Sigmoid colon (tissue), 6 donors: ENCODE measurements at regions not wholly inside any gene's neighbourhood (a gene's known extent, or its start where the extent isn't known, plus 50 kb on each side); places are given as distances from the start of the nearest gene placed in this dataset.

Source experiments
- DNase-seq: peaks from one replicate; pipeline ENCODE4 v3.0.0-alpha.2; 2019
- H3K27ac ChIP-seq, 4 donors: fragments of 200-600 bp; sonication (generic); one replicate each; pipeline ENCODE4 v1.5.1; 2016 to 2019; ENCODE audit warnings: mild to moderate bottlenecking in 1 of 4
- H3K27me3 ChIP-seq, 3 donors: fragments of 200-600 bp; sonication (generic); one replicate each; pipeline ENCODE4 v1.5.1; 2019; ENCODE audit warnings: mild to moderate bottlenecking in 1 of 3
- H3K36me3 ChIP-seq, 4 donors: fragments of 200-600 bp; sonication (generic); one replicate each; pipeline ENCODE4 v1.5.1; 2016 to 2019
- H3K4me1 ChIP-seq, 4 donors: fragments of 200-600 bp; sonication (generic); one replicate each; pipeline ENCODE4 v1.5.1; 2017 to 2019
- H3K4me3 ChIP-seq, 4 donors: fragments of 200-600 bp; sonication (generic); one replicate each; pipeline ENCODE4 v1.5.1; 2017 to 2019; ENCODE audit warnings: mild to moderate bottlenecking in 2 of 4, moderate library complexity in 1 of 4
- H3K9me3 ChIP-seq, 4 donors: fragments of 200-600 bp in 3 of 4; sonication (generic) in 3 of 4; one replicate each; pipeline versions ENCODE4 v1.5.1 to v1.6.1; 2013 to 2019
- CTCF ChIP-seq, 4 experiments: fragments of 450-650 bp in 3 of 4; fragments of 200-600 bp in 1 of 4; IDR thresholded peaks; one replicate each; pipeline ENCODE4 v1.5.1; 2016 to 2019; ENCODE audit warnings: antibody characterized with exemption in 4 of 4, mild to moderate bottlenecking in 3 of 4, moderate library complexity in 2 of 4
- EP300 ChIP-seq, 4 donors: sonication (generic); formaldehyde crosslinking; IDR thresholded peaks; one replicate each; pipeline ENCODE4 v1.6.1; 2017; ENCODE audit warnings: antibody characterized with exemption in 4 of 4
- POLR2A ChIP-seq, 2 donors: fragments of 450-650 bp; IDR thresholded peaks; one replicate each; pipeline ENCODE4 v1.6.1; 2016; ENCODE audit warnings: antibody characterized with exemption in 2 of 2, mild to moderate bottlenecking in 2 of 2, moderate library complexity in 2 of 2
- POLR2AphosphoS5 ChIP-seq, 4 donors: sonication (generic); formaldehyde crosslinking; IDR thresholded peaks; one replicate each; pipeline ENCODE4 v1.6.1; 2017; ENCODE audit warnings: antibody characterized with exemption in 4 of 4
- WGBS, 2 donors: extraction: QIAGEN DNeasy Blood & Tissue Kit; methylation state at CpG; one replicate each; pipeline ENCODE4 v1.1.7; 2013; 5-methylcytosine and 5-hydroxymethylcytosine counted together
- intact Hi-C: fragments of 100-400 bp; cut with DNase I; formaldehyde crosslinking; loops from one replicate; pipeline ENCODE4 v1.15.1; 2023
- donor health status: healthy with polysubstance abuse.
- donor health status: healthy.

GRCh38 chr10:3261921-3262320 is 89.3 kb upstream of the PITRM1 start:
- Histone ChIP-seq H3K4me1 (peaks cover 0 to 21% (median 16%) of the 10 kb centered on the region in 4 donors), H3K27ac (no peak overlapping the region), H3K4me3 (no peak overlapping the region), H3K9me3 (no peaks in the 10 kb centered on the region), H3K27me3 (no peaks in the 10 kb centered on the region), H3K36me3 (no peaks in the 10 kb centered on the region)
- no peak for TF ChIP-seq CTCF (IDR thresholded peaks at IDR 0.05)
- no peak for DNase-seq
- intact Hi-C loops = no loop called here
- 33 to 63% methylated on average over 5 of the region's 5 CpGs for WGBS, 2 donors

GRCh38 chr10:3260066-3260834 is 87.7 kb upstream of the PITRM1 start:
- TF ChIP-seq EP300 (IDR thresholded peaks at IDR 0.05) (no peak), POLR2A (IDR thresholded peaks at IDR 0.05) (no peak), CTCF (IDR thresholded peaks at IDR 0.05) (no peak), POLR2AphosphoS5 (IDR thresholded peaks at IDR 0.05) (no peak)
- Histone ChIP-seq H3K9me3 (no peaks in the 10 kb centered on the region), H3K27ac (peak overlapping the region in 1 of 4 donors; percentile 20), H3K27me3 (no peaks in the 10 kb centered on the region), H3K4me1 (peaks cover 0 to 21% (median 16%) of the 10 kb centered on the region in 4 donors), H3K4me3 (no peak overlapping the region), H3K36me3 (no peaks in the 10 kb centered on the region)
- peak; percentile 53 for DNase-seq
- WGBS, 2 donors = 90 to 94% methylated on average over 18 of the region's 18 CpGs
- intact Hi-C loops = no loop called here

- Histone ChIP-seq H3K4me1 (peaks cover 0 to 21% (median 16%) of the 10 kb centered on the region in 4 donors), H3K36me3 (no peaks in the 10 kb centered on the region), H3K27ac (no peak overlapping the region), H3K4me3 (no peak overlapping the region), H3K27me3 (no peaks in the 10 kb centered on the region), H3K9me3 (no peaks in the 10 kb centered on the region)
- TF ChIP-seq POLR2AphosphoS5 (IDR thresholded peaks at IDR 0.05) (no peak), POLR2A (IDR thresholded peaks at IDR 0.05) (no peak), CTCF (IDR thresholded peaks at IDR 0.05) (no peak), EP300 (IDR thresholded peaks at IDR 0.05) (no peak)
- WGBS, 2 donors = 95 to 96% methylated on average over 11 of the region's 11 CpGs
- no peak for DNase-seq
- intact Hi-C loops = no loop called here
Measured at GRCh38 chr10:3259499-3259898, 86.9 kb upstream of the PITRM1 start.

GRCh38 chr10:3258394-3258793 is 85.8 kb upstream of the PITRM1 start:
- no peak for TF ChIP-seq POLR2A (IDR thresholded peaks at IDR 0.05)
- no peak for TF ChIP-seq EP300 (IDR thresholded peaks at IDR 0.05)
- no peak for TF ChIP-seq POLR2AphosphoS5 (IDR thresholded peaks at IDR 0.05)
- no peak for TF ChIP-seq CTCF (IDR thresholded peaks at IDR 0.05)
- DNase-seq = peak; percentile 34
- Histone ChIP-seq H3K27ac (no peak overlapping the region), H3K36me3 (no peaks in the 10 kb centered on the region), H3K27me3 (no peaks in the 10 kb centered on the region), H3K4me1 (peaks cover 0 to 21% (median 13%) of the 10 kb centered on the region in 4 donors), H3K4me3 (no peak overlapping the region), H3K9me3 (no peaks in the 10 kb centered on the region)
- WGBS, 2 donors = 91 to 94% methylated on average over 7 of the region's 7 CpGs
- intact Hi-C loops = no loop called here

- DNase-seq = no peak
- Histone ChIP-seq H3K9me3 (no peaks in the 10 kb centered on the region), H3K4me3 (no peak overlapping the region), H3K27me3 (no peaks in the 10 kb centered on the region), H3K27ac (no peak overlapping the region), H3K36me3 (no peaks in the 10 kb centered on the region), H3K4me1 (peaks cover 0 to 6% (median 6%) of the 10 kb centered on the region in 4 donors)
- 81 to 87% methylated on average over 4 of the region's 4 CpGs for WGBS, 2 donors
- TF ChIP-seq POLR2AphosphoS5 (IDR thresholded peaks at IDR 0.05) = no peak
- intact Hi-C loops = no loop called here
Measured at GRCh38 chr10:3255616-3256015, 83.0 kb upstream of the PITRM1 start.
